ENCODE measurements at regions not wholly inside any gene's neighbourhood (a gene's known extent, or its start where the extent isn't known, plus 50 kb on each side); places are given as distances from the start of the nearest gene placed in this dataset.

- TF ChIP-seq, protein P1, sequence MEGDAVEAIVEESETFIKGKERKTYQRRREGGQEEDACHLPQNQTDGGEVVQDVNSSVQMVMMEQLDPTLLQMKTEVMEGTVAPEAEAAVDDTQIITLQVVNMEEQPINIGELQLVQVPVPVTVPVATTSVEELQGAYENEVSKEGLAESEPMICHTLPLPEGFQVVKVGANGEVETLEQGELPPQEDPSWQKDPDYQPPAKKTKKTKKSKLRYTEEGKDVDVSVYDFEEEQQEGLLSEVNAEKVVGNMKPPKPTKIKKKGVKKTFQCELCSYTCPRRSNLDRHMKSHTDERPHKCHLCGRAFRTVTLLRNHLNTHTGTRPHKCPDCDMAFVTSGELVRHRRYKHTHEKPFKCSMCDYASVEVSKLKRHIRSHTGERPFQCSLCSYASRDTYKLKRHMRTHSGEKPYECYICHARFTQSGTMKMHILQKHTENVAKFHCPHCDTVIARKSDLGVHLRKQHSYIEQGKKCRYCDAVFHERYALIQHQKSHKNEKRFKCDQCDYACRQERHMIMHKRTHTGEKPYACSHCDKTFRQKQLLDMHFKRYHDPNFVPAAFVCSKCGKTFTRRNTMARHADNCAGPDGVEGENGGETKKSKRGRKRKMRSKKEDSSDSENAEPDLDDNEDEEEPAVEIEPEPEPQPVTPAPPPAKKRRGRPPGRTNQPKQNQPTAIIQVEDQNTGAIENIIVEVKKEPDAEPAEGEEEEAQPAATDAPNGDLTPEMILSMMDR (IDR thresholded peaks at IDR 0.05), result no peak
These were observed 222.9 kb upstream of the DAAM1 start for GRCh38 chr14:58965601-58966000.

- TF ChIP-seq, protein P1 (IDR thresholded peaks at IDR 0.05), result no peak
These were observed 221.5 kb upstream of the DAAM1 start for GRCh38 chr14:58966997-58967396.

- TF ChIP-seq, protein P1 (IDR thresholded peaks at IDR 0.05), result no peak
These were observed 218.3 kb upstream of the DAAM1 start for GRCh38 chr14:58969951-58970751.

DNA sequence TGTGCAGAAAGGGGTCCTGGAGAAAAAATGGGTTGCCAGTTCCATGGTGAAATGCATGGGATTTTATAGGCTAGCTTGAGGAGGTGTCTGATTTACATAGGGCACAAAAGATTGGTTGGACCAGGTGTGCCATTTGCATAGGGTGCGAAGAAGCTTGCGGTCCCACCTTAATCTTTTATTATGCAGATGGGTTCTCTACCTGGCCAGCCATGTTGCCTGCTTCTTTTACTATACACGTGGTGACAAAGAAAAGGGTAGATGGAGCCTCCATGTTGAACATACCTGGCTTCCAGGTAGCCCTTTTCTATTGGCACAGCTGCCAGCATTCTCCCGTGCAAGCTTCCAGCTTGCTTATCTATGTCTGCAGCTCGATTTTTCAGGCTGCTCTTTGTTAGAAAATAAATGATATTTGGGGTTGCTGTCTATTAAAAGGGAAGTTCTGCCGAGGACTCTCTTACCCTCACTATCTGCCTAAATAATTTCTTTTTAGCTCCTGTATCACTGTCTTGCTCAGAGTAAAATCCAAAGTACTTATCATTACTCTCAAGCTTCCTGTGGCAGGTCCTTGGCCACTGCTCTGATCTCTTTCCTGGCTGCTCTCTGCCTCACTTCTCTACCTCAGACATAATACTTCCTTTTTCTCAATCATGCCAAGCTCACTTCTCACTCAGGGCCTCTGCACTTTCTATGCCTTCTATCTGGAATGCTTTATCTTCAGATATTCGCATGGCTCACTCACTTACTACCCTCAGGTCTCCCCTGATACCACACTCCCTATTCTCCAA is 216.0 kb upstream of the DAAM1 start:
- TF ChIP-seq, protein P1 (IDR thresholded peaks at IDR 0.05), result no peak

GRCh38 chr14:58977366-58977765 is 211.1 kb upstream of the DAAM1 start:
- TF ChIP-seq, protein P1 (IDR thresholded peaks at IDR 0.05), result no peak

GRCh38 chr14:58978343-58978742 is 210.1 kb upstream of the DAAM1 start:
- TF ChIP-seq, protein P1 (IDR thresholded peaks at IDR 0.05), result no peak

DNA sequence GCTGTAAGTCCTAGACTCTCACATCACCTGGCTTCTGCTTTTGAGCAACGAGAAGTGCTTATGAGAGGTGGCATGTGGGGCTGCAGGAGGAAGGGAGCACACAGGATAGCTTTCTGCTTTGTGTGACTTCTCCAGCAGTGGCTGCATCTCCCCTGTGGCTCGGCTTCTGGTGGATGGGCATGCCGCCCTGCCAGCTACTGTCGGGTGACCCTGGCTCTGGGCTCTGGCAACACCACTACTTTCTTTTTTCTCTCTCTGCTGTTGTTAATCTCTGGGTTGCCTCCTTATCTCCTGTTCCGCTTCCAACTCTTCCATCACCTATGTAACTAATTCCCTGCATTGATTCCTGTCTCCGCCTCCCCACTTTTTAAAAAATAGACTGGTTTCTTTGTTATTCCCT is 209.1 kb upstream of the DAAM1 start:
- TF ChIP-seq, protein P1 (IDR thresholded peaks at IDR 0.05), result no peak

Measured in LNCAP (cell line).